ENCODE measurements at regions not wholly inside any gene's neighbourhood (a gene's known extent, or its start where the extent isn't known, plus 50 kb on each side); places are given as distances from the start of the nearest gene placed in this dataset.

- Histone ChIP-seq H2AFZ (ENCODE audit: low read length, unreplicated experiment) (no peak overlapping the region), H3K4me1 (ENCODE audit: control insufficient read depth, insufficient read depth, low read length, unreplicated experiment) (no peaks in the 10 kb centered on the region), H3K27ac (ENCODE audit: low read depth, low read length) (no peak overlapping the region), H3K36me3 (ENCODE audit: insufficient read depth, low read length) (no peaks in the 10 kb centered on the region), H3K27me3 (ENCODE audit: insufficient read depth, low read length) (peaks cover 55% of the 10 kb centered on the region), H3K4me3 (ENCODE audit: low read depth, low read length) (no peak overlapping the region), H3K79me2 (ENCODE audit: control insufficient read depth, insufficient read depth, low read length, unreplicated experiment) (no peaks in the 10 kb centered on the region)
Observed at GRCh38 chr1:157284451-157284850, 146.3 kb upstream of the ETV3 start.

- H3K4me1 ChIP-seq (ENCODE audit: control insufficient read depth, insufficient read depth, low read length, unreplicated experiment) = no peaks in the 10 kb centered on the region
- H3K4me3 ChIP-seq (ENCODE audit: low read depth, low read length) = no peak overlapping the region
- H3K27ac ChIP-seq (ENCODE audit: low read depth, low read length) = no peak overlapping the region
- H3K27me3 ChIP-seq (ENCODE audit: insufficient read depth, low read length) = peaks cover 38% of the 10 kb centered on the region
- H3K36me3 ChIP-seq (ENCODE audit: insufficient read depth, low read length) = no peaks in the 10 kb centered on the region
- no peaks in the 10 kb centered on the region for H3K79me2 ChIP-seq (ENCODE audit: control insufficient read depth, insufficient read depth, low read length, unreplicated experiment)
- H2AFZ ChIP-seq (ENCODE audit: low read length, unreplicated experiment) = no peak overlapping the region
Observed at GRCh38 chr1:157279802-157280140, 141.6 kb upstream of the ETV3 start.

GRCh38 chr1:157279138-157279801 lies 141.1 kb upstream of the ETV3 start:
- Histone ChIP-seq H3K4me3 (ENCODE audit: low read depth, low read length) (no peak overlapping the region), H3K79me2 (ENCODE audit: control insufficient read depth, insufficient read depth, low read length, unreplicated experiment) (no peaks in the 10 kb centered on the region), H3K27ac (ENCODE audit: low read depth, low read length) (no peak overlapping the region), H3K4me1 (ENCODE audit: control insufficient read depth, insufficient read depth, low read length, unreplicated experiment) (no peaks in the 10 kb centered on the region), H2AFZ (ENCODE audit: low read length, unreplicated experiment) (no peak overlapping the region), H3K36me3 (ENCODE audit: insufficient read depth, low read length) (no peaks in the 10 kb centered on the region), H3K27me3 (ENCODE audit: insufficient read depth, low read length) (peaks cover 38% of the 10 kb centered on the region)

- Histone ChIP-seq H3K4me1 (ENCODE audit: control insufficient read depth, insufficient read depth, low read length, unreplicated experiment) (no peaks in the 10 kb centered on the region), H2AFZ (ENCODE audit: low read length, unreplicated experiment) (no peak overlapping the region), H3K27me3 (ENCODE audit: insufficient read depth, low read length) (peaks cover 38% of the 10 kb centered on the region), H3K4me3 (ENCODE audit: low read depth, low read length) (no peak overlapping the region), H3K79me2 (ENCODE audit: control insufficient read depth, insufficient read depth, low read length, unreplicated experiment) (no peaks in the 10 kb centered on the region), H3K36me3 (ENCODE audit: insufficient read depth, low read length) (no peaks in the 10 kb centered on the region), H3K27ac (ENCODE audit: low read depth, low read length) (no peak overlapping the region)
Observed at GRCh38 chr1:157278383-157279137, 140.4 kb upstream of the ETV3 start.

- Histone ChIP-seq H3K4me3 (ENCODE audit: low read depth, low read length) (no peak overlapping the region), H3K36me3 (ENCODE audit: insufficient read depth, low read length) (no peaks in the 10 kb centered on the region), H3K79me2 (ENCODE audit: control insufficient read depth, insufficient read depth, low read length, unreplicated experiment) (no peaks in the 10 kb centered on the region), H3K27ac (ENCODE audit: low read depth, low read length) (no peak overlapping the region), H2AFZ (ENCODE audit: low read length, unreplicated experiment) (no peak overlapping the region), H3K4me1 (ENCODE audit: control insufficient read depth, insufficient read depth, low read length, unreplicated experiment) (no peaks in the 10 kb centered on the region), H3K27me3 (ENCODE audit: insufficient read depth, low read length) (peaks cover 33% of the 10 kb centered on the region)
Observed at GRCh38 chr1:157277913-157278312, 139.7 kb upstream of the ETV3 start.

GRCh38 chr1:157277281-157277680 lies 139.1 kb upstream of the ETV3 start:
- no peak overlapping the region for H3K4me3 ChIP-seq (ENCODE audit: low read depth, low read length)
- no peaks in the 10 kb centered on the region for H3K36me3 ChIP-seq (ENCODE audit: insufficient read depth, low read length)
- H3K4me1 ChIP-seq (ENCODE audit: control insufficient read depth, insufficient read depth, low read length, unreplicated experiment) = no peaks in the 10 kb centered on the region
- no peak overlapping the region for H2AFZ ChIP-seq (ENCODE audit: low read length, unreplicated experiment)
- no peaks in the 10 kb centered on the region for H3K79me2 ChIP-seq (ENCODE audit: control insufficient read depth, insufficient read depth, low read length, unreplicated experiment)
- peaks cover 27% of the 10 kb centered on the region for H3K27me3 ChIP-seq (ENCODE audit: insufficient read depth, low read length)
- no peak overlapping the region for H3K27ac ChIP-seq (ENCODE audit: low read depth, low read length)

- Histone ChIP-seq H3K4me3 (ENCODE audit: low read depth, low read length) (no peak overlapping the region), H3K27ac (ENCODE audit: low read depth, low read length) (no peak overlapping the region), H3K79me2 (ENCODE audit: control insufficient read depth, insufficient read depth, low read length, unreplicated experiment) (no peaks in the 10 kb centered on the region), H3K36me3 (ENCODE audit: insufficient read depth, low read length) (no peaks in the 10 kb centered on the region), H3K4me1 (ENCODE audit: control insufficient read depth, insufficient read depth, low read length, unreplicated experiment) (no peaks in the 10 kb centered on the region), H3K27me3 (ENCODE audit: insufficient read depth, low read length) (peaks cover 34% of the 10 kb centered on the region; the same call in 1 of the 2 replicates), H2AFZ (ENCODE audit: low read length, unreplicated experiment) (no peak overlapping the region)
Observed at GRCh38 chr1:157274698-157275534, 136.7 kb upstream of the ETV3 start.

GRCh38 chr1:157272729-157273524 lies 134.7 kb upstream of the ETV3 start:
- Histone ChIP-seq H3K79me2 (ENCODE audit: control insufficient read depth, insufficient read depth, low read length, unreplicated experiment) (no peaks in the 10 kb centered on the region), H2AFZ (ENCODE audit: low read length, unreplicated experiment) (no peak overlapping the region), H3K27ac (ENCODE audit: low read depth, low read length) (no peak overlapping the region), H3K36me3 (ENCODE audit: insufficient read depth, low read length) (no peaks in the 10 kb centered on the region), H3K4me3 (ENCODE audit: low read depth, low read length) (no peak overlapping the region), H3K27me3 (ENCODE audit: insufficient read depth, low read length) (peaks cover 32% of the 10 kb centered on the region), H3K4me1 (ENCODE audit: control insufficient read depth, insufficient read depth, low read length, unreplicated experiment) (no peaks in the 10 kb centered on the region)

GRCh38 chr1:157272264-157272663 lies 134.1 kb upstream of the ETV3 start:
- no peak overlapping the region for H2AFZ ChIP-seq (ENCODE audit: low read length, unreplicated experiment)
- H3K79me2 ChIP-seq (ENCODE audit: control insufficient read depth, insufficient read depth, low read length, unreplicated experiment) = no peaks in the 10 kb centered on the region
- H3K36me3 ChIP-seq (ENCODE audit: insufficient read depth, low read length) = no peaks in the 10 kb centered on the region
- no peak overlapping the region for H3K27ac ChIP-seq (ENCODE audit: low read depth, low read length)
- H3K27me3 ChIP-seq (ENCODE audit: insufficient read depth, low read length) = peaks cover 38% of the 10 kb centered on the region
- H3K4me1 ChIP-seq (ENCODE audit: control insufficient read depth, insufficient read depth, low read length, unreplicated experiment) = no peaks in the 10 kb centered on the region
- no peak overlapping the region for H3K4me3 ChIP-seq (ENCODE audit: low read depth, low read length)

- Histone ChIP-seq H3K4me3 (ENCODE audit: low read depth, low read length) (no peak overlapping the region), H3K36me3 (ENCODE audit: insufficient read depth, low read length) (no peaks in the 10 kb centered on the region), H3K4me1 (ENCODE audit: control insufficient read depth, insufficient read depth, low read length, unreplicated experiment) (no peaks in the 10 kb centered on the region), H3K27ac (ENCODE audit: low read depth, low read length) (no peak overlapping the region), H3K27me3 (ENCODE audit: insufficient read depth, low read length) (peaks cover 43% of the 10 kb centered on the region), H2AFZ (ENCODE audit: low read length, unreplicated experiment) (no peak overlapping the region), H3K79me2 (ENCODE audit: control insufficient read depth, insufficient read depth, low read length, unreplicated experiment) (no peaks in the 10 kb centered on the region)
Observed at GRCh38 chr1:157270705-157271274, 132.6 kb upstream of the ETV3 start.
